BJ (cell line): ENCODE measurements at regions not wholly inside any gene's neighbourhood (a gene's known extent, or its start where the extent isn't known, plus 50 kb on each side); places are given as distances from the start of the nearest gene placed in this dataset.

ENCODE experiments used
- CTCF ChIA-PET: fragments of 350-600 bp; formaldehyde crosslinking; extraction: SDS; loops from one replicate; lab custom pipeline; 2021; ENCODE audit warnings: antibody characterized with exemption, inconsistent platforms; lab: Yijun Ruan, JAX
- POLR2A ChIA-PET: fragments of 300-600 bp; sonication (Branson Sonifier 250); formaldehyde crosslinking; extraction: SDS; loops from one replicate; lab custom pipeline; 2021; ENCODE audit warnings: antibody characterized with exemption; lab: Charles Lee
- DNase-seq: peaks from one replicate; pipeline ENCODE4 v3.0.0-alpha.2; 2011; ENCODE audit warnings: low read depth
- H3K27me3 ChIP-seq: 2 replicates; pipeline ENCODE4 v1.6.0; 2011; ENCODE audit warnings: low read length; ENCODE audit not compliant: control insufficient read depth, insufficient read depth
- H3K36me3 ChIP-seq: 2 replicates; pipeline ENCODE4 v1.5.1; 2011; ENCODE audit warnings: low read length; ENCODE audit not compliant: control insufficient read depth, insufficient read depth
- H3K4me3 ChIP-seq: 2 replicates; pipeline ENCODE4 v1.5.1; 2011; ENCODE audit warnings: low read depth, mild to moderate bottlenecking, control low read depth, low read length
- TF ChIP-seq, protein P1 (sequence below): IDR thresholded peaks from 2 replicates; pipeline ENCODE4 v1.5.1; 2011; ENCODE audit warnings: low read depth, mild to moderate bottlenecking, control low read depth, inconsistent platforms, low read length, moderate library complexity; ENCODE audit not compliant: insufficient read depth

DNA sequence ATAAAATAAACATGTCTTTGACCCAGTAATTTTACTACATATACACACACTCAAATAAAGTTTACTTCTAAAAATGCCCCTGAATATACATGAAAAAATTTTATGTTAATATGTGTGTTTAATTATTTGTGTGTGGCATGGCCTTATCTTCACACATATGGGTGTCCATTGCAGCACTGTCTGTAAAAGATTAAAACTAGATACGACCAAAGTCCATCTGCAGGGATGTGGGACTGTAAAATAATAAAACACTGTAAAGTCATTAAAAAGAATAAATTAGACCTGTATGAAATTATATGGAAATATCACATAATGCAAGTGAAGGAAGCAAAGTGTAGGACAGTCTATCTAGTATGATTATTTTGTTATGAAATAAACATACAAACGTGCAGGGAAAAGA, 337.3 kb downstream of the RND3 start:
- Histone ChIP-seq H3K4me3 (no peak overlapping the region), H3K36me3 (no peaks in the 10 kb centered on the region), H3K27me3 (no peaks in the 10 kb centered on the region)
- ChIA-PET POLR2A (no interaction called here), CTCF (no interaction called here)
- TF ChIP-seq, protein P1, sequence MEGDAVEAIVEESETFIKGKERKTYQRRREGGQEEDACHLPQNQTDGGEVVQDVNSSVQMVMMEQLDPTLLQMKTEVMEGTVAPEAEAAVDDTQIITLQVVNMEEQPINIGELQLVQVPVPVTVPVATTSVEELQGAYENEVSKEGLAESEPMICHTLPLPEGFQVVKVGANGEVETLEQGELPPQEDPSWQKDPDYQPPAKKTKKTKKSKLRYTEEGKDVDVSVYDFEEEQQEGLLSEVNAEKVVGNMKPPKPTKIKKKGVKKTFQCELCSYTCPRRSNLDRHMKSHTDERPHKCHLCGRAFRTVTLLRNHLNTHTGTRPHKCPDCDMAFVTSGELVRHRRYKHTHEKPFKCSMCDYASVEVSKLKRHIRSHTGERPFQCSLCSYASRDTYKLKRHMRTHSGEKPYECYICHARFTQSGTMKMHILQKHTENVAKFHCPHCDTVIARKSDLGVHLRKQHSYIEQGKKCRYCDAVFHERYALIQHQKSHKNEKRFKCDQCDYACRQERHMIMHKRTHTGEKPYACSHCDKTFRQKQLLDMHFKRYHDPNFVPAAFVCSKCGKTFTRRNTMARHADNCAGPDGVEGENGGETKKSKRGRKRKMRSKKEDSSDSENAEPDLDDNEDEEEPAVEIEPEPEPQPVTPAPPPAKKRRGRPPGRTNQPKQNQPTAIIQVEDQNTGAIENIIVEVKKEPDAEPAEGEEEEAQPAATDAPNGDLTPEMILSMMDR = no peak
- DNase-seq = no peak

DNA sequence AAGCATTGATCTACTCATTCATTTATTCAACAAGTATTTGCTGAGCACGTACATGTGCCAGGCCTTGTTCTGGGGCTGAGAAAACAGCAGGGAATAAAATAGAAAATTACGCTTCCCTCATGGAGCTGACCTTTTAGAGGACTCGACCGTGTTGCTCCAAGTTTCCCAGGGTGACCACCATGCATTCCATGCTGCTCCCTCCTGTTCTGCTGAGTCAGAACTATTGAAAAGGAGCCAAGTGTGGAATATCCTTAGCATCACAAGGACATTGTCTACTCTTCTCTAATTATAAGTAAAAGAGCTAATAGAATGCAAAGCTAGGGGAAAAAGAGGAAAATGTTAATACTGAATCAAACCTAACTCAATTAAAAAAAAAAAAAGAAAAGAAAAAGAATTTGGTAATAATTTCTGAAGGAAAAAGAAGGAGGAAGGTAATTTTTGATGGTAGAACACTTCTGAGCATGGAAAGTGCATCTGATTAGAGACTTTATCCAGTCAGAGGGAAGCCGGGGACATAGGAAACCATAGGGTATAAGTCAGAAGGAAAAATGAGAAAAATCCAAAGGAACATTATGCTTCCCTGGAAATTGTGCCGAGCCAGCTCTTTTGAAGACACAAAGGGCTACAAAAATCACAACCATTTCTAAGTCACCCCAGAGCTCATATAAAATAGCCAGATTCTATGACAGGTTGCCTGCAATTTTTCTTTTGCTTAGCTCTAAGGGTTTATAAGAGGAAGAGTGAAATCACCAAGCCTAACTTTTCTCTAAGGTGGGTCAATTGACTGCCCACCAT, 339.4 kb downstream of the RND3 start:
- POLR2A ChIA-PET = no interaction called here
- TF ChIP-seq, protein P1 = no peak
- no peak for DNase-seq
- CTCF ChIA-PET = interaction anchor here (0.6 to 0.9 kb wide), 2 partner anchors 24 to 461 kb away, joined by 4 read pairs; no protein-coding TSS in a partner anchor
- no peak overlapping the region for H3K4me3 ChIP-seq
- H3K27me3 ChIP-seq = no peaks in the 10 kb centered on the region
- no peaks in the 10 kb centered on the region for H3K36me3 ChIP-seq

DNA sequence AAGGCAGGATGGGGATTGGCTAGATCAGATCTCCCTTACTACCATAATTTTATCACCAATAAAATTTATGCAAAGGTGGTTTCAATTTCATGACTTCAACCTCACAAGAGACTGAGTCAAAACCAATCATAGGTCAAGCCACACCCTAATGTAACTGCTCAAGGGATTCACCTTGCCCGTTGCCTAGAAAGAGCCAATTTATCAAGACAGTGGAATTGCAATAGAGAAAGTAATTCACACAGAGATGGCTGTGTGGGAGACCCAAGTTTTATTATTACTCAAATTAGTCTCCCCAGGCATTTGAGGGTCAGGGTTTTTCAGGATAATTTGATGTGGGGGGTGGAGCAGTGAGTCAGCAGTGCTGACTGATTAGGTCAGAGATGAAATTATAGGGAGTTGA, 340.6 kb downstream of the RND3 start:
- CTCF ChIA-PET = interaction anchor here (1.2 kb wide), 1 partner anchor 19 kb away, joined by 3 read pairs; no protein-coding TSS in a partner anchor
- POLR2A ChIA-PET = no interaction called here

DNA sequence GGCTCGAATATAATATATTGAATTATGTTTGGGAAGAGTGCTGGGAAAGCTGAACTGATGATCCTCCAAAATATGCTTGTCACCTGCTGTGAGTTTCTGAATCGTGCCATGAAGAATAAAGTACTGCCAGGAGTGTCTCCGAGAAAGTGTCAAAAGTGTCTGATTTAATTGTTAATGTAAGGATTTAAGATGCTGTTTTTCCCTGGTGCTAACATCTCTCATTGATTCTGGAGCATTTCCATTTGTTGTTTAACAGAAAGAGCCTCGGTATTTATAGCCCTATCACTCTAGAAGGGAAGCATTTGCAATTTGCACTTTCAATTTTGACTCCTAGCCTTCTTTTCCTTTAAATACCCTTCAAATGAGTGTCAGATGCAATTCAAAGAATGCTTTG, 342.2 kb downstream of the RND3 start:
- ChIA-PET POLR2A (no interaction called here), CTCF (interaction anchor here (1.7 kb wide), 1 partner anchor 11 kb away, joined by 4 read pairs; no protein-coding TSS in a partner anchor)
- Histone ChIP-seq H3K27me3 (no peaks in the 10 kb centered on the region), H3K36me3 (no peaks in the 10 kb centered on the region), H3K4me3 (no peak overlapping the region)
- no peak for DNase-seq
- TF ChIP-seq, protein P1 = no peak

More for the DNA sequence above, 340.6 kb downstream of the RND3 start:
- H3K27me3 ChIP-seq = no peaks in the 10 kb centered on the region
- no peaks in the 10 kb centered on the region for H3K36me3 ChIP-seq
- DNase-seq = no peak
- no peak overlapping the region for H3K4me3 ChIP-seq
- TF ChIP-seq, protein P1 = no peak

DNA sequence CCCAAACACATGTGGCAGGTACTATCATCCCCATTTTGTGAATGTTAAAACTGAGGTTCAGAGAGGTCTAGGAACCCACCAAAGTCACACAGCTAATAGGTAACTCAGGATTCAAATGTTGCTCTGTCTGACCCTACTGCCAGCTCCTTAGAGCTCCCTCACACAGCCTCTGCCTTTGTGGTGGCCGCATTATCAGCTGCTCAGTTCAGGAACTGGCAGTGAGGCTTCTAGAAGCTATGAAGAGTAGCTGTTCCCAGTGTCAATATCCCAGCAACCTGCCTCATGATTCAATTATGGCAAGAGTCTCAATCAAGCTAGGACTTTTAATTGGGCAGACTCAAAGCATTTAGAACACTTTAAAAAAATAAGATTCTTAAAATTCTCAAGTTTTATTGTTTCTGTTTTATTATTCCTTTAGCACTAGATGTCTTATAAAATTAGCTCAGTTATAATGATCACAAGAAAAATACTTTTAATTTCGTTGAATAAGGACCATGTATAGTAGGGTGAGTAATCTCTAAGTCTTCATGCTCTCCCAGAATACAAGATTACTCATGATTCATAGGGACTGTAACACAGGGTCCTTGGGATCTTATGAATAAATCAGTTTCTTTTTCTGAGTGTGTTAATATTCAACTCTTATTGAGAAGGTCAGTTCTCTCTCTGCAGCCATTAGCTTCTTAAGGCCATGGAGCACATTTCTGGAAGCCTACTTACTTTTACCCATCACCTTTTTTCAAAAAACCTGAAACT, 342.7 kb downstream of the RND3 start:
- ChIA-PET POLR2A (interaction anchor here (0.5 kb wide), 1 partner anchor 11 kb away, joined by 3 read pairs; no protein-coding TSS in a partner anchor), CTCF (interaction anchor here (1.7 kb wide), 1 partner anchor 11 kb away, joined by 4 read pairs; no protein-coding TSS in a partner anchor)
- TF ChIP-seq, protein P1 = no peak
- Histone ChIP-seq H3K36me3 (no peaks in the 10 kb centered on the region), H3K4me3 (no peak overlapping the region), H3K27me3 (no peaks in the 10 kb centered on the region)
- DNase-seq = no peak
